Glutamatergic neuron (in vitro differentiated cells): ENCODE measurements at regions not wholly inside any gene's neighbourhood (a gene's known extent, or its start where the extent isn't known, plus 50 kb on each side); places are given as distances from the start of the nearest gene placed in this dataset.
"Not testable (repeated sequence)": the region's sequence is repeated elsewhere in the genome, so short reads cannot be mapped to it uniquely, and the experiment has no call there.

Experiments used
- DNase-seq: peaks from one replicate; pipeline ENCODE4 v3.0.0; 2022
- H3K27ac Mint-ChIP-seq: one replicate; pipeline ENCODE4 v1.8.0; 2020; ENCODE audit warnings: mild to moderate bottlenecking, mixed read lengths, inconsistent platforms; ENCODE audit not compliant: unreplicated experiment
- H3K27me3 Mint-ChIP-seq: one replicate; pipeline ENCODE4 v1.8.0; 2020; ENCODE audit warnings: mild to moderate bottlenecking, moderate library complexity, mixed read lengths, inconsistent platforms; ENCODE audit not compliant: unreplicated experiment
- H3K36me3 Mint-ChIP-seq: one replicate; pipeline ENCODE4 v1.8.0; 2020; ENCODE audit warnings: mild to moderate bottlenecking, mixed read lengths, inconsistent platforms; ENCODE audit not compliant: unreplicated experiment
- H3K4me1 Mint-ChIP-seq: one replicate; pipeline ENCODE4 v1.8.0; 2020; ENCODE audit warnings: mild to moderate bottlenecking, low read depth, mixed read lengths, inconsistent platforms; ENCODE audit not compliant: unreplicated experiment
- H3K4me3 Mint-ChIP-seq: one replicate; pipeline ENCODE4 v1.8.0; 2020; ENCODE audit warnings: mild to moderate bottlenecking, mixed read lengths, inconsistent platforms; ENCODE audit not compliant: unreplicated experiment
- H3K9me3 Mint-ChIP-seq: one replicate; pipeline ENCODE4 v1.8.0; 2020; ENCODE audit warnings: mild to moderate bottlenecking, moderate library complexity, mixed read lengths, inconsistent platforms; ENCODE audit not compliant: unreplicated experiment
- CTCF ChIP-seq: fragments of 200-600 bp; sonication (generic); IDR thresholded peaks from one replicate; pipeline ENCODE4 v1.5.0; 2021; ENCODE audit not compliant: partially characterized antibody, unreplicated experiment

- H3K27ac Mint-ChIP-seq: no peak overlapping the region
- H3K4me1 Mint-ChIP-seq: no peaks in the 10 kb centered on the region
Observed at GRCh38 chr2:195533771-195534642, 123.0 kb upstream of the SLC39A10 start.

GRCh38 chr2:195532628-195533271 is 124.3 kb upstream of the SLC39A10 start:
- H3K27ac Mint-ChIP-seq: no peak overlapping the region
- TF ChIP-seq CTCF: no peak
- no peaks in the 10 kb centered on the region for H3K4me1 Mint-ChIP-seq
- H3K36me3 Mint-ChIP-seq: no peaks in the 10 kb centered on the region
- H3K9me3 Mint-ChIP-seq: no peaks in the 10 kb centered on the region
- H3K4me3 Mint-ChIP-seq: no peak overlapping the region
- H3K27me3 Mint-ChIP-seq: no peaks in the 10 kb centered on the region
- no peak for DNase-seq

More at GRCh38 chr2:195533771-195534642, 123.0 kb upstream of the SLC39A10 start:
- no peaks in the 10 kb centered on the region for H3K27me3 Mint-ChIP-seq
- no peaks in the 10 kb centered on the region for H3K9me3 Mint-ChIP-seq
- H3K36me3 Mint-ChIP-seq: no peaks in the 10 kb centered on the region
- TF ChIP-seq CTCF: no peak
- DNase-seq: no peak
- H3K4me3 Mint-ChIP-seq: no peak overlapping the region

- DNase-seq: no peak
- no peaks in the 10 kb centered on the region for H3K4me1 Mint-ChIP-seq
- TF ChIP-seq CTCF: no peak
- H3K4me3 Mint-ChIP-seq: no peak overlapping the region
- H3K27me3 Mint-ChIP-seq: no peaks in the 10 kb centered on the region
- H3K27ac Mint-ChIP-seq: no peak overlapping the region
- H3K9me3 Mint-ChIP-seq: no peaks in the 10 kb centered on the region
- no peaks in the 10 kb centered on the region for H3K36me3 Mint-ChIP-seq
Observed at GRCh38 chr2:195532255-195532627, 124.8 kb upstream of the SLC39A10 start.

- no peak for TF ChIP-seq CTCF
- H3K36me3 Mint-ChIP-seq: no peaks in the 10 kb centered on the region
- H3K9me3 Mint-ChIP-seq: no peaks in the 10 kb centered on the region
- H3K4me1 Mint-ChIP-seq: no peaks in the 10 kb centered on the region
- no peaks in the 10 kb centered on the region for H3K27me3 Mint-ChIP-seq
- DNase-seq: no peak
- no peak overlapping the region for H3K4me3 Mint-ChIP-seq
- H3K27ac Mint-ChIP-seq: no peak overlapping the region
Observed at GRCh38 chr2:195531754-195532153, 125.3 kb upstream of the SLC39A10 start.

GRCh38 chr2:195523242-195523641 is 133.8 kb upstream of the SLC39A10 start:
- not testable (repeated sequence) for H3K27me3 Mint-ChIP-seq, H3K27ac Mint-ChIP-seq, DNase-seq, H3K36me3 Mint-ChIP-seq, H3K9me3 Mint-ChIP-seq, H3K4me1 Mint-ChIP-seq, H3K4me3 Mint-ChIP-seq
